SK-N-MC (cell line): ENCODE measurements at regions not wholly inside any gene's neighbourhood (a gene's known extent, or its start where the extent isn't known, plus 50 kb on each side); places are given as distances from the start of the nearest gene placed in this dataset.

Experiments used
- EZH2 ChIP-seq: fragments of 200-600 bp; sonication (generic); IDR thresholded peaks from one replicate; pipeline ENCODE4 v1.6.1; 2017; ENCODE audit warnings: antibody characterized with exemption
- POLR2AphosphoS5 ChIP-seq: IDR thresholded peaks from 2 replicates; pipeline ENCODE4 v1.6.1; 2012; ENCODE audit warnings: mild to moderate bottlenecking, low read depth, low read length, borderline replicate concordance

- TF ChIP-seq EZH2 (no peak), POLR2AphosphoS5 (no peak)
Observed at GRCh38 chr5:93161661-93162654, 419.1 kb downstream of the NR2F1-AS1 start.
